ENCODE measurements at regions not wholly inside any gene's neighbourhood (a gene's known extent, or its start where the extent isn't known, plus 50 kb on each side); places are given as distances from the start of the nearest gene placed in this dataset.

GRCh38 chr2:107545851-107546250 is 280.8 kb upstream of the RGPD4 start:
- Histone ChIP-seq H3K4me3 (ENCODE audit: low read depth in 2 of 2, low read length in 1 of 2) (no peak overlapping the region), H3K79me2 (ENCODE audit: insufficient read depth) (no peaks in the 10 kb centered on the region), H2AFZ (ENCODE audit: low read depth) (no peak overlapping the region), H3K9ac (no peak overlapping the region), H4K20me1 (ENCODE audit: insufficient read depth) (no peaks in the 10 kb centered on the region), H3F3A (replicated peaks; ENCODE audit: insufficient read depth) (no peaks in the 10 kb centered on the region), H3K9me3 (no peaks in the 10 kb centered on the region), H3K36me3 (replicated peaks in 1 of 2; ENCODE audit: control insufficient read depth in 1 of 2, insufficient read depth in 2 of 2, low read length in 1 of 2) (no peaks in the 10 kb centered on the region), H3K27me3 (ENCODE audit: insufficient read depth) (no peaks in the 10 kb centered on the region), H3K4me2 (no peak overlapping the region), H3K9me2 (no peaks in the 10 kb centered on the region), H3K4me1 (ENCODE audit: control insufficient read depth in 1 of 2, insufficient read depth in 2 of 2, low read depth in 1 of 2, low read length in 1 of 2) (peaks cover 0 to 5% of the 10 kb centered on the region in 2 experiments; a peak in 1 of 4 replicates), H3K27ac (ENCODE audit: low read depth in 2 of 2, low read length in 1 of 2) (no peak overlapping the region)
- DNase-seq: no peak
- 50% methylated on average over 4 of the region's 4 CpGs for WGBS (ENCODE audit: low lambda C conversion rate)
- POLR2A ChIA-PET: no interaction called here
- CTCF ChIA-PET: no interaction called here
- TF ChIP-seq FOXJ3 (CRISPR knock-in tag; IDR thresholded peaks at IDR 0.05) (no peak), GATA2 (CRISPR knock-in tag; IDR thresholded peaks at IDR 0.05) (no peak), JUND (IDR thresholded peaks at IDR 0.05) (no peak), RXRA (IDR thresholded peaks at IDR 0.05; ENCODE audit: borderline replicate concordance, low read depth) (no peak), TAF1 (IDR thresholded peaks at IDR 0.05; ENCODE audit: borderline replicate concordance, low read depth, low read length) (no peak), SMC3 (IDR thresholded peaks at IDR 0.05; ENCODE audit: low read depth, low read length) (no peak), NRF1 (IDR thresholded peaks at IDR 0.05; ENCODE audit: low read depth, low read length) (no peak), ZBTB33 (IDR thresholded peaks at IDR 0.05; ENCODE audit: borderline replicate concordance, low read depth) (no peak)
- TF ChIP-seq, protein P1, sequence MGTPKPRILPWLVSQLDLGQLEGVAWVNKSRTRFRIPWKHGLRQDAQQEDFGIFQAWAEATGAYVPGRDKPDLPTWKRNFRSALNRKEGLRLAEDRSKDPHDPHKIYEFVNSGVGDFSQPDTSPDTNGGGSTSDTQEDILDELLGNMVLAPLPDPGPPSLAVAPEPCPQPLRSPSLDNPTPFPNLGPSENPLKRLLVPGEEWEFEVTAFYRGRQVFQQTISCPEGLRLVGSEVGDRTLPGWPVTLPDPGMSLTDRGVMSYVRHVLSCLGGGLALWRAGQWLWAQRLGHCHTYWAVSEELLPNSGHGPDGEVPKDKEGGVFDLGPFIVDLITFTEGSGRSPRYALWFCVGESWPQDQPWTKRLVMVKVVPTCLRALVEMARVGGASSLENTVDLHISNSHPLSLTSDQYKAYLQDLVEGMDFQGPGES (IDR thresholded peaks at IDR 0.05; ENCODE audit: low read depth, low read length): no peak
- TF ChIP-seq, protein P2, sequence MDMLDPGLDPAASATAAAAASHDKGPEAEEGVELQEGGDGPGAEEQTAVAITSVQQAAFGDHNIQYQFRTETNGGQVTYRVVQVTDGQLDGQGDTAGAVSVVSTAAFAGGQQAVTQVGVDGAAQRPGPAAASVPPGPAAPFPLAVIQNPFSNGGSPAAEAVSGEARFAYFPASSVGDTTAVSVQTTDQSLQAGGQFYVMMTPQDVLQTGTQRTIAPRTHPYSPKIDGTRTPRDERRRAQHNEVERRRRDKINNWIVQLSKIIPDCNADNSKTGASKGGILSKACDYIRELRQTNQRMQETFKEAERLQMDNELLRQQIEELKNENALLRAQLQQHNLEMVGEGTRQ (IDR thresholded peaks at IDR 0.05; ENCODE audit: borderline replicate concordance, low read depth, low read length): no peak

GRCh38 chr2:107548216-107548615 is 278.5 kb upstream of the RGPD4 start:
- no peak for DNase-seq
- Histone ChIP-seq H3K79me2 (ENCODE audit: insufficient read depth) (no peaks in the 10 kb centered on the region), H3F3A (replicated peaks; ENCODE audit: insufficient read depth) (no peaks in the 10 kb centered on the region), H3K36me3 (replicated peaks in 1 of 2; ENCODE audit: control insufficient read depth in 1 of 2, insufficient read depth in 2 of 2, low read length in 1 of 2) (no peaks in the 10 kb centered on the region), H4K20me1 (ENCODE audit: insufficient read depth) (no peaks in the 10 kb centered on the region), H2AFZ (ENCODE audit: low read depth) (no peak overlapping the region), H3K4me3 (ENCODE audit: low read depth in 2 of 2, low read length in 1 of 2) (no peak overlapping the region), H3K9me2 (no peaks in the 10 kb centered on the region), H3K27ac (ENCODE audit: low read depth in 2 of 2, low read length in 1 of 2) (no peak overlapping the region), H3K9ac (no peak overlapping the region), H3K9me3 (no peaks in the 10 kb centered on the region), H3K27me3 (ENCODE audit: insufficient read depth) (no peaks in the 10 kb centered on the region), H3K4me2 (no peak overlapping the region), H3K4me1 (ENCODE audit: control insufficient read depth in 1 of 2, insufficient read depth in 2 of 2, low read depth in 1 of 2, low read length in 1 of 2) (no peaks in the 10 kb centered on the region; a peak in 1 of 4 replicates)
- CTCF ChIA-PET: no interaction called here
- WGBS (ENCODE audit: low lambda C conversion rate): 46% methylated on average over 1 of the region's 1 CpG
- POLR2A ChIA-PET: no interaction called here
- no peak for TF ChIP-seq RAD21 (IDR thresholded peaks at IDR 0.05; ENCODE audit: low read length)
- no peak for TF ChIP-seq FOXM1 (IDR thresholded peaks at IDR 0.05; ENCODE audit: low read depth)
- no peak for TF ChIP-seq CTCF (IDR thresholded peaks at IDR 0.05)
- no peak for TF ChIP-seq JUND (IDR thresholded peaks at IDR 0.05)
- TF ChIP-seq EP300 (IDR thresholded peaks at IDR 0.05; ENCODE audit: borderline replicate concordance in 1 of 2, low read depth in 1 of 2, low read length in 1 of 2): no peak
- no peak for TF ChIP-seq EZH2phosphoT487 (IDR thresholded peaks at IDR 0.05; ENCODE audit: borderline replicate concordance, low read depth)
- TF ChIP-seq, protein P3, sequence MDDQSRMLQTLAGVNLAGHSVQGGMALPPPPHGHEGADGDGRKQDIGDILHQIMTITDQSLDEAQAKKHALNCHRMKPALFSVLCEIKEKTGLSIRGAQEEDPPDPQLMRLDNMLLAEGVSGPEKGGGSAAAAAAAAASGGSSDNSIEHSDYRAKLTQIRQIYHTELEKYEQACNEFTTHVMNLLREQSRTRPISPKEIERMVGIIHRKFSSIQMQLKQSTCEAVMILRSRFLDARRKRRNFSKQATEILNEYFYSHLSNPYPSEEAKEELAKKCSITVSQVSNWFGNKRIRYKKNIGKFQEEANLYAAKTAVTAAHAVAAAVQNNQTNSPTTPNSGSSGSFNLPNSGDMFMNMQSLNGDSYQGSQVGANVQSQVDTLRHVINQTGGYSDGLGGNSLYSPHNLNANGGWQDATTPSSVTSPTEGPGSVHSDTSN (IDR thresholded peaks at IDR 0.05): no peak
- TF ChIP-seq GATA2 (CRISPR knock-in tag; IDR thresholded peaks at IDR 0.05): no peak
- no peak for TF ChIP-seq RCOR1 (IDR thresholded peaks at IDR 0.05; ENCODE audit: low read length)
- TF ChIP-seq POLR2AphosphoS5 (IDR thresholded peaks at IDR 0.05; ENCODE audit: low read depth, low read length): no peak
- no peak for TF ChIP-seq MXI1 (IDR thresholded peaks at IDR 0.05; ENCODE audit: low read depth, low read length)
- no peak for TF ChIP-seq USF1 (IDR thresholded peaks at IDR 0.05; ENCODE audit: borderline replicate concordance, low read depth)
- TF ChIP-seq GABPA (IDR thresholded peaks at IDR 0.05; ENCODE audit: low read depth): no peak
- TF ChIP-seq TAF1 (IDR thresholded peaks at IDR 0.05; ENCODE audit: borderline replicate concordance, low read depth, low read length): no peak

Measured in SK-N-SH (cell line).